Middle frontal gyrus (tissue), 1 donor: ENCODE measurements at regions not wholly inside any gene's neighbourhood (a gene's known extent, or its start where the extent isn't known, plus 50 kb on each side); places are given as distances from the start of the nearest gene placed in this dataset.
"Not testable (repeated sequence)": the region's sequence is repeated elsewhere in the genome, so short reads cannot be mapped to it uniquely, and the experiment has no call there.

Experiments used
- DNase-seq: peaks from one replicate; pipeline ENCODE4 v3.0.0-alpha.2; 2015; ENCODE audit warnings: low spot score; ENCODE audit errors: extremely low spot score

GRCh38 chr6:19210849-19211590 is 626.1 kb upstream of the ID4 start:
- DNase-seq: no peak

GRCh38 chr6:19214231-19214630 is 622.9 kb upstream of the ID4 start:
- DNase-seq: no peak

DNA sequence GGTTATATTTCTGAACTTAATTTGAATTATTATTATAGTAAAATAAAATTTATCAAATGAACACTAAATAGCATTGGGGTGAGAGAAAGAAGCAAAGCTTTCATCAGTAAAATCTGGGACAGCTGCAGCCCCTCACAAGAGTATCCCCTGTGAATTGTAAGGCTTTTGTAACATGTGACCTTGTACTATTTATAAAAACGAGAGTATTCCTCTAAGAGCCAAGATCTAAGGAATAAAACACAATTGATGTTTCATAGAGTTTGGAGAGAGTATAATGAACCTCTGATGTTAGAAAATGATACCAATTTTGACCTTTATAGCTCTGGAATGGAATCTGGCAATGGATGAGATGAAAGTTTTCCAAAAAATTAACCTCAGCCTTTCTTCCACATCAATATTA is 617.2 kb upstream of the ID4 start:
- no peak for DNase-seq

DNA sequence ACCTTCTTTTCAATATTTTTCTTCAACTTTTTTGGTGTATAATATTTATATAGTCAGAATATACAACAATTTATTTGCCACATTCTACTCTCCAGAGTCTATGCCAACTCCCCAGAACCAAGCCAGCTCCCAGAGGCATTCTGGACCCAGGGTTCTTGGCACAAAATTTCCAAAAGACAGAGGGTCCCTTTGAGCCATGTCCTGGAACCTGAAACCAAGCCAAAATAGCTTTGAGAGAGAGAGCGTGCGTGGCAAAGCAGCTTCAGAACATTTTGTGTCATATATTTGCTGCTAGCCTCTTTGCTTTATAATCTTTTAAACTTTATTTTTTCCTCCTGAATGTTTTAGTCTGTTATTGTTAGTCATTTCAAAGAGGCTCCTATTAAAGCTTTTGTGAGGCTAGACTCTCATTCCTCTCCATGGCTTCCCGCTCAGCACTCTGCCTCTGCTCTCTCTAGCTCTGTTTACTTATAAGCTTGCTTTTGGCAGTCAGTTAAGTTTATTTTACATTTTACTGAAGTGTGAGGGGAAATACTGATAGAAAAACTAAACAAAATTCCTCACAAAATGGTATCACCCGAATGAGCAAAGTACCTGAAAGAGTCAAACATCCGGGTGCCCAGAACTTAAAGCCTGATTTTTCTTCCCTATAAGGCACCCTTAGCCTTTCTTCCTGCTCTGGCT is 605.1 kb upstream of the ID4 start:
- DNase-seq: peak; percentile 14

DNA sequence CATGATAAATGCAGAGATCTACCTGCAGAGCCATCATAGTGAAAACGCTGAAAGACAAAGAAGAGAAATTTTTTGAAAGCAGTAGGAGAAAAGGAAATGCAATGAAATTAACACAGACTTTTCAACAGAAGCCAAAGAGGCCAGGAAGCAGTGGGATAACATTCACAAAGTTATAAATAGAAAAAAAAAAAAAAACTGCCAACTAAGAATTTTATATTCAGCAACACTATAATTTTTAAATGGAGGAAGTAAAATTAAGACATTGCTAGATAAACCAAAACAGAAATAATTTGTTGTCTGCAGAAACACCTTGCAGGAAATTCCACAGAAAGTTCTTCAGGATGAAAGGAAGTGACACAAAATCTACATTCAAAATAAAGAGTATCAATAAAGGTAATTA is 591.5 kb upstream of the ID4 start:
- no peak for DNase-seq

- DNase-seq: not testable (repeated sequence)
These were observed 590.0 kb upstream of the ID4 start for GRCh38 chr6:19247181-19247580.

DNA sequence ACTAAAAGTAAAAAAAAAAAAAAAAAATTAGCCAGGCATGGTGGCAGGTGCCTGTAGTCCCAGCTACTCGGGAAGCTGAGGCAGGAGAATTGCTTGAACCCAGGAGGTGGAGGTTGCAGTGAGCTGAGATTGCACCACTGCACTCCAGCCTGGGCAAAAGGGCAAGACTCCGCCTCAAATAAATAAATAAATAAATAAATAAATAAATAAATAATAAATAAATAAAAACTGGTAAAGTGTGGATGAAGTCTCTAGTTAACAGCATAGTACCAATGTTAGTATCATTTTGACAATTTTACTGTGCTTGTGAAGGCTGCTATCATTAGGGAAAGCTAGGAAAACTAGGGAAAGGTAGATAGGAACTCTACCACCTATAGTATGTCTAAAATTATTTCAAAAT is 581.0 kb upstream of the ID4 start:
- DNase-seq: not testable (repeated sequence)

DNA sequence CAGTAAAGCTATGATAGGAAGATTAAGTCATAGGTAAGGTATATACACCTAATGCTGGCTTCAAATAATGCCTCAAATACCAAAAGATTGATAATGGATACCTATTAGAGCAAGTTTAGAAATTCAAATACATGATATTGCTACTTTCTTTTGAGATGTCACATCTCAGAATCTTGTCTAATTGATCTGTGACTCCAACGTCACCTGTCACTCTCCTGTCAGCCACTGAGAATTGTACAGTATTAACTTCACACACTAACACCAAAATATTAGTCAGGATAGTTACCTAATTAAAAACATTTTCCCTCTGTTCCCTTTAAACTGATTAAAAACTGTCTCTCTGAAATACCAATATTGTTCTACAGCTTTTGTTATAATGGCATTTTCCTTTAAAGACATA is 575.5 kb upstream of the ID4 start:
- no peak for DNase-seq

- no peak for DNase-seq
These were observed 569.1 kb upstream of the ID4 start for GRCh38 chr6:19268117-19268516.

- no peak for DNase-seq
These were observed 568.5 kb upstream of the ID4 start for GRCh38 chr6:19268718-19269117.

GRCh38 chr6:19269341-19269898 is 567.8 kb upstream of the ID4 start:
- DNase-seq: no peak

GRCh38 chr6:19270616-19271015 is 566.6 kb upstream of the ID4 start:
- no peak for DNase-seq

DNA sequence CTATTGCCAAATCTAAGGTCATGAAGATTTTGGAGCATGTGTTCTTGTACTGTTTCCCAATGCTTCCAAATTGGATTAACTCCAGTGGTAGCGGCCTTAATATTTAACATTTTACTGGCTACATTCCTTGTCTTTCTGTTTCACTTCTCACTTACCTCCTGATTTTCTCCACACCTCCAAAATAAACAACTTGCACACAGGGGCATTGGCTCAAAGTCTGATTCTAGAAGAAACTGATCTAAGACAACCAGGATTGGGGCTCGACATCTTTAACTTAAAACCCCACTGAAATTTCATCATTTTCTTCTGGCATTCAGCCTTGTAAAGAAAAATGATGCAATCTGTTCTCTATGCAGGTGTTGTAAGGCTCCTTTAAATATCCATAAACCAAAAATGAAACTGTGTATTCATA is 557.9 kb upstream of the ID4 start:
- DNase-seq: no peak

DNA sequence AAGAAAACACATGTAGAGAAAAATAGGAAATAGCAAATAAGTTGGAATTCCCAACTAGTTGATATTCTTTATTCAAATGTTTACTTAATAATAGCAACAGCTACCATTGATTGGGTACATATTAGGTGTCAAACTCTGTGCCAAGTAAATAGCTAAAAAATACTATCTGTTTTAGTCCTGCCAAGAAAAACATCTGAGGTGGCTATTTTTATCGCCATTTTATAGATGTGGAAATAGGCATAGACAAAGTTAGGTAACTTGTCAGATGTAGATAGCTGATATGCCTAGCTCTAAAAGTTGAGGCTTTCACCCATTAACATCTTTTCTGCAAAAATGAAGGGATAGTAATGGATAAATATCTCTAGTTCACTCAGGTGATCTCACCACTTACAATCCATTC is 549.2 kb upstream of the ID4 start:
- DNase-seq: no peak

DNA sequence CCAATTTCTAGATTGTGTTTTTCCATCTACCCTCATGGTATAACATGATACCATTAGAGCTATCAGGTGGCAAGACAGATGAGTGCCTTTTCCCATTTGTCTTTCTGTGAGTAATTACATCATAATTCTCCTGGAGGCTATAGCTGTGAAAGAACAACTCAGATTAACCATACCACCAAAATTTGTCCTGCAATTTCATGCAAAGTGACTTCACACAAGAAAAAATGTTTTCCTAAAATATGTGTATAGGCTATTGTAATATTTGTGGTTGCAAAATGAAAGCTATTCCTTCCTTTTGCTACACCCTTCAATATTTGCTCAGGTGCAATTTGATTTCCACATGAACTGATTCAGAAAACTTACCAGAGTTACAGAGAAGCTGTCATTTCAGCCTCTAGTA is 547.7 kb upstream of the ID4 start:
- no peak for DNase-seq

- no peak for DNase-seq
These were observed 539.3 kb upstream of the ID4 start for GRCh38 chr6:19297880-19298279.

- no peak for DNase-seq
These were observed 538.7 kb upstream of the ID4 start for GRCh38 chr6:19298421-19298820.

GRCh38 chr6:19299129-19299528 is 538.0 kb upstream of the ID4 start:
- no peak for DNase-seq

DNA sequence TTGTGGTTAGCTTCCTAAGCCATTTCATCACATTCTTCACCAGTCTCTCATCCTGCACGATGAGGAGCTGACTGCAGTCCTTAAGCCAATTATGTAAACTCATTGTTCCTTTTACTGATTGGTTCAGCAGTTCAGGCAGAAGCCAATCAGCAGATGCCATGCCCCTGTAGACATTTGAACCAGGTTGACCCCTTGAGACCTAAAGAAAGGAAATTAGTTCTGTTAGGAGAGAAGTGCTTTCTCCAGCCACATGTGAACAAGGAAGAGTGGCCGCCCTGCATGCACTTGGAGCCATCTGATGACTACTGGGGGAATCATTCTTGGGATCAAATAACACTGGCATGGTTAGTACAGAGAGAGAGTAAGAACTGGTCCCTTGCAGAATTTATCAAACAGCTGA is 535.2 kb upstream of the ID4 start:
- no peak for DNase-seq

DNA sequence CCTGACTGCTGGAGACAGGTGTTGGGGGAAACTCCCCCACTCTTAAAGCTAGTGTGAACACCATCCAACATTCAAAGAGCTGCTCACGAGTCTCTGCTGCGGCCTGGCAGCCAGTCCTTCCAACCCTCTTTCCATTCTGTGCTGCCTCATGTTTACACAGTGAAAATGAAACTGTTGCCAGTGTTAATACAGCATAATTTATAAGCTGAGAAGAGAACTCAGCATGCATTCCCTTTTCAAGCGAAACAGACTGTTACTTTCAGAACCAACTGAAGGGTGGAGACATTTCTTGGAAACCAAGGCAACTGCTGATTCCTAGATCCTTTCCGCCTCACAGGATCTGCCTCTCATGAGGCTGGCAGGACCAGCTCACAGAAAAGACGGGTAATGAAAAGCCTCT is 533.8 kb upstream of the ID4 start:
- no peak for DNase-seq

DNA sequence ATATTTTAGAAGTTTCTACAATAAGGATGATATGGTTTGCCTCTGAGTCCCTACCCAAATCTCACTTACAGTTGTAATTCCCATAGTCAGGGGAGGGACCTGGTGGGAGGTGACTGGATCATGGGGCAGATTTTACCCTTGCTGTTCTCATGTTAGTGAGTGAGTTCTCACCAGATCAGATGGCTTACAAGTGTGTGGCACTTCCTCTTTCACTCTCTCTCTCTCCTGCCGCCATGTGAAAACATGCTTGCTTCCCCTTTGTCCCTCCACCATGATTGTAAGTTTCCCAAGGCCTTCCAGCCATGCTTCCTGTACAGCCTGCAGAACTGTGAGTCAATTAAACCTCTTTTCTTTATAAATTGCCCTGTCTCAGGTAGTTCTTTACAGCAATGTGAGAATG is 527.5 kb upstream of the ID4 start:
- no peak for DNase-seq

DNA sequence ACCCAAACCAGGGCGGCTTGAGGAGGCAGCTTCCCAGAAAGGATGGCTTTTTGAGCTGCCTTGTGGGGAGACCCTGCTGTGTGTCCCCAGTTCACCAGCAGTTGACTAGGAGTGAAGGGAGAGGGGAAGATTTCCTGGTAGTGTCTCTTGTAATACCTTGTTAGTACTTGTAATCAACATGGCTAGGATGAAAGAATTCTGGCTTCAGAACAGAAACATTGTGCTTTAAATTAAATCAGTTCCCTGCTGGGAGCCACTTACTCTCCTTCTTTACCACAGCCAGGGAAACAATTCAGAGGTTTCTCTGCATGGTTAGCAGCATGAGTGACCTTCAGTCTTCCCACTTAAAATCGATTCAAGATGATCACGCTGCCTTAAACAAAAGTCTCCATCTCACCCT is 525.4 kb upstream of the ID4 start:
- no peak for DNase-seq
